HG02981 (cell line): ENCODE measurements at regions not wholly inside any gene's neighbourhood (a gene's known extent, or its start where the extent isn't known, plus 50 kb on each side); places are given as distances from the start of the nearest gene placed in this dataset.

Experiments used
- ATAC-seq: cut with Tn5 transposase; IDR thresholded peaks from one replicate; pipeline ENCODE4 v1.9.1; 2021; ENCODE audit warnings: mild to moderate bottlenecking, moderate library complexity; ENCODE audit not compliant: unreplicated experiment

DNA sequence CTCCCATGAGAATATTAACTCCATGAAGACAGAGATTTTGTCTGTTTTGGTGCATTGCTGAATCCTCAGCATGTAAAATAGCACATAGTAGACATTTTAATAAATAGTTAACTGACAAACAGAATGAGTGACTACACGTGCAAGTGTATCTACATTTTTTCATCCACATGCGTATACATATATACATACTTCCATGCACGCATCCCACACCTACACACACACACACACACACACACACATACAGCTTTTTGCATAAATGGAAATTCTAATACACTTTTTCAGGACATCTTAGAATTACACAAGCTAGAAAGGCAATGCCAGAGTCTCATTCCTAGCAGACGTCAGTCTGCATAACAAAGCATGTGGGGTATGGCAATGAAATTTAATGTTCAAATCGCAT, 139.7 kb upstream of the LRFN2 start:
- ATAC-seq: no peak

DNA sequence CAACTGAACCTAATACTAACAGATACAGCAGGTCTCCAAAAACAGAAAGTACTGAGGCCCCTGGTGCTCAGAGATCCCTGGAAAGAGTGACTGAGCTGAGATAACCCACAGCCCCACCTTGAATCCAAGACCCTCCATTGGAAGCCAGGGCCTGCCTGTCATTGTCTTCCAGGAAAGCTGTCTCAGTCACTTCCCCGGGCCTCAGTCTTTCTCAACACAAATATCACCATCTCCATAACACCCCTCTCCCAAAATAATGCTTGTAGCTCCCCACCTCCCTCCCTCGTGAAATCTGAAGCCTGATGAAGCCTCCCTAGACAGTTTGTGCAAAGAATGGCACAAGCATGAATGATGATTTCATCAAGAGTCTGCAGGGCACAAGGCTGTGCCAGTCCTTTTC, 138.2 kb upstream of the LRFN2 start:
- ATAC-seq: no peak

DNA sequence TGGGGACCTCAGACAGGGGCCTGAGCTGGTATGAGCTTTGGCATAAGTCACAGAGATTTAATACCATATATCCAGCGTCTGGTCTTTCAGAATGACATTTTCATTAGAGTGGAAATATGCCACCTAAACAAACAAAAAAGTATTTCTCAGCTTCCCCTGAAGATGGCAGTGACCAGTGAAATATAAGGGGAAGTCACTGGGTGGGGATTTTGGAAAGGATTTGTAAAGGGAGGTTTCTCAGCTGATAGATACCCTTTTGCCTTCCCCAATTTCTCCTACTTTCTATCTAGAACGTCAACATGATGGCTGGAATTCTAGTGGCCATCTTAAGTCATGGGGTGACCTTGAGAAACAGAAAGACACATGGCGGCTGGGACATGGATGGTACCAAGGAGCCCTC, 137.7 kb upstream of the LRFN2 start:
- no peak for ATAC-seq

DNA sequence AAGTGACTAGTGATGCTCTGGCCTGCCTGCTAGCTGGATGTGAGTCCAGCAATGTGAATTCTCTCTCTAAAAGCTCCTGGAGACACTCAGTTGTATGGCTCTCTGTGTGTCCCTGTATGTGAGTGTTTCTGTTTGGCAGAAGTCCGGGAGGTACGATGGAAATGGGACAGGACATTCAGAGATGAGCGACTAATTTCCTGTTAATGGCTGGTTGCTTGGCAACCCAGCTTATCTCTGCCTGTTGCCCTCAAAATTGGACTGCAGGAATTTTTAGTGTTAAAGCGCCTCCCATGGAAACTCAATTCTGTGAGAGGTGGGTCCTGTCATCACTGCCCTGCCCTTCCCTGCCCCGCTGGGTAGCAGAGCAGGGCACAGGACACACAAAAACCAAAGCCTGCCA, 136.8 kb upstream of the LRFN2 start:
- ATAC-seq: no peak

DNA sequence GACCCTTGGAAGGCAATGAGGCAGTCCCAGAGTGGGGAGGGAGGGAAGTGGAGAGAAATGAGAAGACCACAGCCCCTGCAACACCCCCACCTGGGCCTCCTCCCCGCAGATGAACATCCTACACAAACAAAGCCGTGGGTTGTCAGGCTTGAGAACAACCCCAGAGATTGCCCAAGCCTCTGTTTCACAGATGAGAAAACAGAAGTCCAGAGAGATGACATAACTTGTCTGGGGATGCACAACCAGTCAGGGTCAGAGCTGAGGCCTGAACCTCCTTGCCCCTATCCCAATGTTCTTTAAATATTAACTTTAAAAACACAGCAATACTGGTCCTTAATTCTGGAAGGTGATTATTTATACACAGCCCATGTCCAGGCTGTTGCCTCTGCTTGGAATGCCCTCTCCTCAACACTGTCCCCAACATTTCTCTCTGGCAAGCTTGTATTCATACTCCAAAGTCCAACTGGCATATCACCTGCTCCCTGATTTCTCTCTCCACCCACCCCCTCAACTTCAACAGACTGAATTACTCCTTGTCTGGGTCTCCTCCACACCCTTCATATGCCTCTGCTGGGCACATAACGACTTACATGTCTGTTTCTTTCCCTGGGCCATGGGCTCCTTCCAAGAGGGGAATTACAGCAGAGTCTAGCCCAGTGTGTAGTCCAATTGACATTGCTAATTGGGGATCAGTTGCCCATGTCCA, 135.5 kb upstream of the LRFN2 start:
- no peak for ATAC-seq

DNA sequence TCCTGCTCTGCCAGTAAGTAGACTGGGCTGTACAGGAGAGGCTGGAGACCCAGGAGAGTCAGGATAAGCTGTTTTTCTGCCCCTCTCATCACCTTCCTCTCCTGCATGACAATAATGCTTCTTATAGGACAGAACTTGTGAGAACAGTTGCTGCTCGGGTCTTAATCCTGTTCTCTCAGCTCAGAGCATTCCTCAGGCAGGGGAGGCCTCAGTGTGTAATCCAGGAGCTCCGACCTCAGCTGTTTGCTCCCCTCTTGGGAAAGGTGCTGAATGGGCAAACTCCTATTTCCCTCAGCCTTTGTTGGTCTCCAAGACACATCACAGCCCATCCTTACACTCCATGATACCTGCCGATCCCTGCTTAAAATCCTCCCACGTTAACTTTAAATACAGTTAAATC, 134.9 kb upstream of the LRFN2 start:
- no peak for ATAC-seq

DNA sequence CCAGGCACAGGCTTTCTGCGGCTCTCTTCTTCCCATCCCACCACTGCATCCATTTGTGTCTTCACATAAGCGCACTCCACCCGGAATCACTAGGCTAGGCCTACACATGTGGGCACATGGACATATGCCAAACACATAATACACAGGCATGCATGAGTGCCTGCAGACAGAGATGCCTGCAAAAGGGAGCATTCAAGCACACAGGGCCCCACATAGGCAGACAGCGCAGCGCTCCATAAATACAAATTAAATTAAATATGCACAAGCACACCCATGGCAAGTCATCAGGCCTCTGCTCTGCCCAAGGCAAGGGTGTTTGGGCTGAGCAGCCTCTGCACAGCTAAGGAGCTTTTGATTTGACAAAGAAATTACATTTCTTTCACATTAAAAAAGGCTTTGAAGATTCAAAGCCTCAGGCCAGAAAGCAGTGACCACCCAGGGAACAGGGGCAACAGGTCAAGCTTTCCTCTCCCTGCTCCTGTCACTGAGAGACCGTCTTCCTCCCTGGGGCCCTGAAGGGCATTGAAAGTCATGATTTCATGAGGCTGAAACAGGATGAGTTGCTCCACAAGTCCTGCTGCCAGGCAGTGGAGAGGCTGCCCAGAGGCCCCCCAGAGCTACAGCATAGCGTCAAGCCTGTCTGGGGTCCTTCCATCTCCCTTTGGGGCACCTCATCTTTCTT, 134.2 kb upstream of the LRFN2 start:
- ATAC-seq: no peak

DNA sequence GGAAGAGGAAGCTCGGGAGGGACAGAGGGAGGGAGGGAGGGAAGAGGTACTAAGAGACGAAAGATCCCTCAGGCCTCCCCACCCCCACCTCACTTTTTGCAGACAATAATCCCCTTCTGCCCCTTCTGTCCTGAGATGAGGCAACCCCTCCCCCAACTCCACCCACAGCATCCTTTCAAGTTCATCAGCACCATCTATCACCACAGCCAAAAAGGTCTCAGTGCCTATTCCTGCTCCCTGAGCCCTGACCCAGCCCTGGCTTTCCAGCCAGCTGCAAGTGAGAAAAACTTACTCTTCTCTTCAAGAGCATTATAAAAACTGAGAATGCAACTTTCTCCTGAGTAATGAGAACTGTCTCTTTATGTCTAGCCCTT, 133.2 kb upstream of the LRFN2 start:
- no peak for ATAC-seq

DNA sequence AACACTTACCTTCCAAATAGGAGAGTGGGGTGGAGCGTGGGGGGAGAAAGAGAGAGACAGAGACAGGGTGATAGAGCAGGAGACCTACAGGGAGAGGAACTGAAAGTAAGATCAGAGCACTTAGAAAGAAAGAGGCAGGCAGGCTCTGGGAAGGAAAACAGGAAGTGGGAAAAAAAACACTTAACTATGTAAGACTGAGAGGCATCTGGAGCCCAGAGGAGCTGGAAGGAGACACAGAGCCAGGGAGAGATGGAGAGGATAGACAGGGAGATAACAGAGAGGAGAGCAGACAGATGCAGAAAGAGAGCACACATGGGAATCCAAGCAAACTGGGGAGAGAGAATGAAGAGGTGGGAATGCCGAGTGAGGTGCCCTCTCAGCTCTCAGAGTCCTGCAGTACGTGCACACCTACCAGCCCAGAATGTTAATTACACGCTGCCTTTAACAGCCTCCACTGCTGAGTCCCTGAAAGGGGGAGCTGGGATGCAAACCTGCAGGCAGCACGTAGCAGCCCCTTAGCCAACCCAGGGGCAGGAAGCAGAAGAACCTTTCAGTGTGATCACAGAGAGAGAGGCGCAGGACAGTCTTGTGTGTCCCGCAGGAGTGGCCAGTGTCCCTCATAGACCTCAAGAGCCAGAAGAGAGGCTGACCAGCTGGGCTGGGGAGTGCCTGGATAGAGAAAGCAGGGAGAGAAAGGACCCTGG, 132.7 kb upstream of the LRFN2 start:
- peak; percentile 45 for ATAC-seq

DNA sequence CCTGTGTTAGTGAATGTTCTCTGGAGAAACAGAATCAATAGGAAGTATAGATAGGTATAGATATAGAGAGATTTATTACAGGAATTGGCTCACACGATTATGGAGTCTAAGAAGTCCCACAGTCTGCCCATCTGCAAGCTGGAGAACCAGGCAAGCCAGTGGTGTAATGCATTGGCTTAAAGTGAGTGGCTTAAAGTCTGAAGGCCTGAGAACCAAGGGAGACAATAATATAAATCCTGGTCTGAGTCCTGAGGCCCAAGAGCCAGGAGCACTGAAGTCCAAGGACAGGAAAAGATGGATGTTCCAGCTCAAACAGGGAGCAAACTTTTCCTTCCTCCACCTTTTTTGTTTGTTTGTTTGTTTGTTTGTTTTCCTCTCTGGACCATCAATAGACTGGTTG, 131.2 kb upstream of the LRFN2 start:
- ATAC-seq: no peak

DNA sequence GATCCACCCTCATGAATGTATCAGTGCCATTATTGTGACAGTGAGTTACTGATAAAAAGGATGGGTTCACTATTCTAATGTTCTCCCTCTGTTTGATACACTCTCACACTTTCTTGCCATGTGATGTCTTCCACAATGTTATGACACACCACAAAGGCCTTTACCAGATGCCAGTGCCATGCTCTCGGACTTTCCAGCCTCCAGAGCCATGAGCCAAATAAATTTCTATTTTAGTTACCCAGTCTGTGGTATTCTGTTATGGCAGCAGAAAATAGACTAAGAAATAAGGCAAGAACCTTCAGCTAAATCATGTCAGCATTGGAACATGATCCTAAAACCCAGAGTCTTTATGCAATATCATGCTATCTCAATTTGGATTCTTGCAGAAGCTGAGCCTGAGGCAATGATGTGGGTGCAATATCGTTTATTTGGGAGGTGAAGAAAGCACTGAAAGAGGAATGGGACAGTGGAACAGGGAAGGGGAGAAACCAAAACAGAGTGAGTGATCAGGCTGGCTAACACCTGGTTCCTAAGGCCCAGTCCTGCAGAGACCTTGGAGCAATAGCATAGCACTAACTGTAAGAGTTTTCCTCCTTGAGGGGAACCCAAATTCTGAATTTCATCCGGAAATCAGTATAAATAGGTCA, 130.4 kb upstream of the LRFN2 start:
- no peak for ATAC-seq

DNA sequence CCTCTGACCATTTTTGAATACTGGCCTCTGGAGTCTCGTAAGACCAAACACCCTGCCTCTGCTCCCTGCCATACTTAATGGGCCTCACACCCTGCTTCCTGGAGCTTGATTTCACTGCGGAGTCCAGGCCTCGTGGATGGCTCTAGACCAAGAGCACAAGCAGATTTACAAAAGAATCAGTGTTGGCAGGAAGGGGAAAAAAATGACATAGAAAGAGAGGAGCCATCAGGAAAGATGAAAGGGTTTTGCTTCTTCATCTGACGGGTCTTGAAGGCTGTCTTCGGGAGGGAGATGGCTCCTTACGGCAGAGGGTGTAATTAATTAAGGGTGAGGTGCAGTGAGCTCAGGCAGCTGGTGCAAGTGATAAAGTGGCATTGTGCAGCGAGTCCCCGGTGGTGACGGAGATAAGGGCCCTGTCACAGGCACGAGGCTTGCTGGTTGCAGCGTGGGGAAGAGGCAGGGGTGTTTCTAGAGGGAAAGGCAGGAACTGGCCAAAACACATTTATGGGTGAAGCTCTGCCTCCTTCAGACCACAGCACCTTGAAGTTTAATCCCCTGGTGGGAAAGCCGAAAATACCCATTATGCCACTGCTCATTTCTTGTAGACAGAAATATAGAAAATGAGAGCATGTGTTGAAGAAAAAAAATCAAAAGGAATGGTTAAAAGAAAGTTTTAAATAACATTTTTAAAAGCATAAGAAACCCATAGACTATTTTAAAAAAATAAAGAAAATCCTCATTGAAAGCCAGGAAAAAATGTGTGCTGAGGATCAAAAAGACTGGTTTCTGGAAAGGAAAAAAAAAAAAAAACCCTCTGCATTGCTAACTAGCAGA, 128.6 kb upstream of the LRFN2 start:
- ATAC-seq: no peak

DNA sequence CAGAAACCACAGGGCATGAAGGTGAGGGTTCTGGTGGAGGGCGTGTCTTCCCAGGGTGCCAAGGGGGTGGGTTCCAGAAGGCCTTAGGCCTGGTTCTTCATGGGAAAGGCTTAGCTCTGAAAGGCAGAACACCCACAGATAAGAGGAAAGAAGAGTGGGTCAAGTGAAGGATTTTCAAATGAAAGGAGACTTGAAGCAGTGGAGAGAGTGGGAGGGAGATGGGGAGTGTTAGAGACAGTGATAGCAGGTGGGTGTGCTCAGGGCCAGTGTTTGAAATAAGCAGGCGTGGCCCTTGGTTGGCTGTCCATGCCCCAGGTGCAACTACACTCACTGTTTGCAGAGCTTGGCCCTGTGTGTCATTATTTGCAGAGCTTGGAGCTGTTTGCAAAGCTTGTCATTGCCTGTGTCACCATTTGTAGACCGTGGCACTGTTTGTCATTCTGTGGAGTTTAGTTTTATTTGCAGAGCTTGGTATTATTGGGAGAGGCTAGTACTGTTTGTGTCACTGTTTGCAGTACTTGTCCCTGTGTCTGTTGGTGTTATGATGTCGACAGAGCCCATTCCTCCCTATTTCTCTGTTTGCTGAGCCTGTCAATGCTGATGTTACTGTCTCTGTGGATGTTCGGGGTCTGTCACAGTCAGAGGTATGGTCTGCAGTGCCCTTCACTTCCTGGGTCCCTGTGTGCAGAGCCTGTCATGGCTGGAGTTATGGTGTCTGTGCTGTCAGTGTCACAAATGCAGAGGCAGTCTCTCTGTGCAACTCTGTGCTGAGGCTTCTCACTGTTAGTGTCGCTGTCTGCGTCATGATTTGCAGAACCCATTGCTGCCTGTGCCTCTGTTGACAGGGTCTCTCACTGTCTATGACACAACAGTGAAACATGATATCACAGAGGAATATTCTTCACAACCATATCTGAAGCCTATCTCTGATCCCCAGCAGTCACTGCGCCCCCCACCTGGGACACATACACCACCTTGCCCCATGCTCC, 127.7 kb upstream of the LRFN2 start:
- no peak for ATAC-seq

DNA sequence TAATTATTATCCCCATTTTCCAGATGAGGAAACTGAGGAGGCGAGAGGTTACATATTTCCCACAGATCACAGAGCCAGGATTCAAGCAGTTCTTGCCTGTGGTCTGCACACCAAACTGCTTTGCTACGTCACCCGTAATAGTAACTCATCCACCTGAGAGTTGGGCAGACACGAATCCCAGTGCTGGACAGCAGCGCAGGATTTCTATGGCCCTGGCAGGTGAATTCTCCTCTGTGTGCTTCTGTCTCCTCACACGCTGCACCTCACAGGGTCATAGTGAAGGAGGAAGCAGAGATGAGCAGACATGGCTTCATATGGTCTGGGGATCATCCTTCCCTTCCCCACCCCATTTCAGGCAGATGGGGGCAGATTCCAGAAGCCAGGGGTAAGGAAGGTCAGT, 127.0 kb upstream of the LRFN2 start:
- no peak for ATAC-seq

DNA sequence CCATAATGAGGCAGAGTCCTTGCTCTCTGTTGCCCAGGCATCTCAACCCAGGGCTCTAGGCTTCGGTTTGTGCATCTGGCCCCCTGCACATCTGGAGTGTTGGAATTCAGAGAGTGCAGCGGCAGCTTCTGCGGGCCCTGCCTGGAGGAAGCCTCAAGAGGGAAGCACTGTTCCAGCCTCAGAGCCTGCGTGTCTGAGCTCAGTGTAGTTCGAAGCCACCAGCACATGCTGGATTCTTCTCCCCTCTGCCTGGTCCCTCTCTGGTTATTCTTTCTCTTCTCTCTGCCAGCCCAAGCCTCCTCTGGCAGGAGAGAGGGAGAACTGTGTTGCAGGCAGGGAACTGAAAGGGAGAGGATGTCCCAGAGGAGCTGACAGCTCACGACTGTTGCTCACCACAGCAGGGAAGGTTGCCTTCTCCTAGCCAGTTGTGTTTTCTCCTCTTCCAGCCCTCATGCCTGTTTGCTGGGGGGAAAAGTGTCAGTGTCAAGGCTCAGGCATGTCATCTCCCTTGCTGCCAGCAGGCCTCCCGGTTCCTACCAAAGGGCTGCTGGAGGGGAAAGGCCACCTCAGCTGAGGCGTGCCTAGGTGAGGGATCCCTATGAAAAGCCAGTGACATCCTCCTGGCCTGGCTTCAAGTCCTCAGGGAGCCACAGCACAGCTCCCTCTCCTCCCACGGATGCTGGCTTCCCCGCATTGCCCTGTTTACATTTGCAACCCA, 126.0 kb upstream of the LRFN2 start:
- no peak for ATAC-seq

DNA sequence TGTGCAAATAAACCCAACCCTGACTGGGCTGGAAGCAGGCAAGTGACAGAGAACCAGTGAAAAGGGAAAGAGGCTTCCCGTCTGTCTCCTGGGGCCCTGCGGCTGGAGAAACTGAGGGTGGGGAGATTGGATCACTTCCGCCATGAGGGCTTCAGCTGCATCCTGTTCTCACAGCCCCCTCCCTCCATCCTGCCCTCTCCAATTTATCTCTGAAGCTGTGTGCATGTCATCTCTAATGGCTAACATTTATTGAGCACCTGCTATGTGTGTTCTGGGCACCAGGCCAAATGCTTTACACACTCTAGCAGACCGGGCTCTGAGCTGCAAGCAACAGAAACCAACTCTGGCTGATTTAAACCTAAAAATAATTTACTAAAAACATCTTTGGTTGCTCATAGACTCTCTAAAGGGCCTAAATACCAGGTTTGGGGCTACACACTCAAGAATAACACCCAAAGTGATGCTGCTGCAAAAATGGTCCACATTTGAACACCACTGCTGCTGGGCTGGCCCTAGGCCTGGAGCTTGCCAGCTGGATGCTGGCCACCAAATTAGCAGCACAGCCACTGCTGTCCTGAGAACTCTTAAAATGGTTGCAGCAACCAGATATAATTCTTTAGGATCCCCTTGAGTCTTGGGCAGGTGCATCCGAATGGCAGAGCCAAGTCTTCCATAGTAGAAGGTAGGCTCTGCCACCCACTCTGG, 123.6 kb upstream of the LRFN2 start:
- ATAC-seq: no peak

DNA sequence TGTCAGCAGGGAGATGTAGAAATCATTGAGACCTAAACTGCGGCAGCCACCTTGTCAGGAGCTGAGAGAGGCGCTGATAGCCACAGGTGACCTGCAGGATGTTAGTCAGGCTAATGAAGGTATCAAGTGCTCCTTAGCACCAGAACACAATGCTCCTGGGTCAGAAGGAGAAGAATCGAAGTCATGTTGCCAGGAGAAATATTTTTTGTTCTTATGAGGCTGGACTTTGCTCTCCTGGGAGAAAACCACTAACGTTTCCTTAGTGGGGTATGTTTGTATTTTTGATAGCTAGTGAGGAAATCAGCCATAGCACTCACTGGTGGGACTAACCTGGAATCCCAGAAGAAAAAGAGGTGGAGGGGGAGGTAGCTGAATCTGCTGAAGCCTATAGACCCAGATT, 120.9 kb upstream of the LRFN2 start:
- no peak for ATAC-seq

DNA sequence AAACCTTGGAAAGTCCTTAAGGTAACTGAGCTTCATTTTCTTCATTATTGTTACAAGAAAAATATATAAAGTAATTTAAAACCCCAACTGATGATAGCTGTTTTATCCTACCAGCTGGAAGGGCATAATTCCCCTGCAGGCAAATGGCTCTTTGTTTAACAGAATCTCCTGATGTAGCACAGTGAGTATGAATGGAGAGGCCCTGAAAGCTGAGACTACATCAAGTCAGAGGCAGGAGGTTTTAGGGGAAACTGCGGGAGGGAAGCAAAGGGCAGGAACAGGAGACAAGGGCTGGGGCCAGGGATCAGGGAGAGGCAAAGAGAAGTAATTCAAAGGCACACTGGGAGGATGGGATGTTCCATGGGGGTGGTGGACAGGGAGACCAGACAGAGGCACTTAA, 119.0 kb upstream of the LRFN2 start:
- ATAC-seq: no peak
